CD14-positive monocyte (primary cell): ENCODE measurements at regions not wholly inside any gene's neighbourhood (a gene's known extent, or its start where the extent isn't known, plus 50 kb on each side); places are given as distances from the start of the nearest gene placed in this dataset.

Experiments
- DNase-seq, 3 donors: peaks; one replicate each; pipeline ENCODE4 v3.0.0-alpha.2; 2011 to 2022
- H2AFZ ChIP-seq: 2 replicates; pipeline ENCODE4 v1.6.0; 2012; ENCODE audit warnings: mild to moderate bottlenecking, low read depth, low read length, inconsistent platforms; ENCODE audit not compliant: insufficient read depth, poor library complexity, severe bottlenecking
- H3K27ac ChIP-seq, 2 donors: 1 replicate in 1 of 2; 2 replicates in 1 of 2; pipeline ENCODE4 v1.5.1; 2012 to 2013; ENCODE audit warnings: low read length in 2 of 2, control low read depth in 1 of 2, inconsistent platforms in 1 of 2, low read depth in 1 of 2, mild to moderate bottlenecking in 1 of 2
- H3K27me3 ChIP-seq, 2 donors: one replicate each; pipeline versions ENCODE4 v1.6.0 to v1.6.1; 2011 to 2013; ENCODE audit warnings: low read length in 2 of 2; ENCODE audit not compliant: control insufficient read depth in 2 of 2, insufficient read depth in 2 of 2
- H3K36me3 ChIP-seq, 2 donors: replicated peaks in 1 of 2; 1 replicate in 1 of 2; 2 replicates in 1 of 2; pipeline versions ENCODE4 v1.5.1 to v1.6.1; 2012 to 2013; ENCODE audit warnings: low read length in 2 of 2, control low read depth in 1 of 2, inconsistent platforms in 1 of 2, mild to moderate bottlenecking in 1 of 2; ENCODE audit not compliant: insufficient read depth in 2 of 2, control insufficient read depth in 1 of 2
- H3K4me1 ChIP-seq, 2 donors: 1 replicate in 1 of 2; 2 replicates in 1 of 2; pipeline versions ENCODE4 v1.5.1 to v1.6.1; 2012 to 2013; ENCODE audit warnings: low read length in 2 of 2, control low read depth in 1 of 2, inconsistent platforms in 1 of 2, mild to moderate bottlenecking in 1 of 2, moderate library complexity in 1 of 2; ENCODE audit not compliant: insufficient read depth in 2 of 2, control insufficient read depth in 1 of 2
- H3K4me2 ChIP-seq: replicated peaks from 2 replicates; pipeline ENCODE3; 2012; ENCODE audit warnings: low read length, moderate library complexity, mild to moderate bottlenecking; ENCODE audit not compliant: poor library complexity, severe bottlenecking; ENCODE audit errors: extremely low read depth
- H3K4me3 ChIP-seq, 3 experiments: fragments of 200-600 bp in 1 of 3; sonication (generic) in 1 of 3; replicated peaks in 1 of 3; 1 replicate in 2 of 3; 2 replicates in 1 of 3; pipeline ENCODE4 v1.5.1; 2011 to 2013; ENCODE audit warnings: low read length in 3 of 3, mild to moderate bottlenecking in 3 of 3, control low read depth in 2 of 3, low read depth in 2 of 3, inconsistent platforms in 1 of 3, moderate library complexity in 1 of 3
- H3K79me2 ChIP-seq: 2 replicates; pipeline ENCODE4 v1.6.0; 2012; ENCODE audit warnings: mild to moderate bottlenecking, control low read depth, inconsistent platforms, low read length, moderate library complexity; ENCODE audit not compliant: insufficient read depth
- H3K9ac ChIP-seq: 2 replicates; pipeline ENCODE4 v1.6.0; 2017; ENCODE audit warnings: low read length, mild to moderate bottlenecking; ENCODE audit not compliant: insufficient read depth, poor library complexity, severe bottlenecking
- H3K9me3 ChIP-seq, 2 donors: replicated peaks in 1 of 2; 1 replicate in 1 of 2; 2 replicates in 1 of 2; pipeline versions ENCODE4 v1.5.1 to v1.6.1; 2012 to 2013; ENCODE audit warnings: low read length in 2 of 2, control low read depth in 1 of 2; ENCODE audit not compliant: control insufficient read depth in 1 of 2, insufficient read depth in 1 of 2
- H4K20me1 ChIP-seq: 2 replicates; pipeline ENCODE4 v1.6.0; 2012; ENCODE audit warnings: mild to moderate bottlenecking, low read length, control low read depth, moderate library complexity; ENCODE audit not compliant: insufficient read depth
- H3K27ac Mint-ChIP-seq, 7 donors: one replicate each; pipeline ENCODE4 v1.8.0; 2020; ENCODE audit warnings: mild to moderate bottlenecking in 7 of 7, mixed read lengths in 7 of 7, moderate library complexity in 6 of 7, inconsistent platforms in 2 of 7
- H3K27me3 Mint-ChIP-seq, 3 donors: one replicate each; pipeline ENCODE4 v1.8.0; 2021 to 2022; ENCODE audit warnings: low read depth in 3 of 3, mild to moderate bottlenecking in 3 of 3, mixed read lengths in 3 of 3, moderate library complexity in 3 of 3, inconsistent platforms in 1 of 3
- H3K36me3 Mint-ChIP-seq, 2 donors: one replicate each; pipeline ENCODE4 v1.8.0; 2020; ENCODE audit warnings: mixed read lengths in 2 of 2, inconsistent platforms in 1 of 2, mild to moderate bottlenecking in 1 of 2
- H3K4me1 Mint-ChIP-seq: one replicate; pipeline ENCODE4 v1.8.0; 2020; ENCODE audit warnings: mild to moderate bottlenecking, mixed read lengths
- H3K4me3 Mint-ChIP-seq, 2 donors: one replicate each; pipeline ENCODE4 v1.8.0; 2020; ENCODE audit warnings: mild to moderate bottlenecking in 2 of 2, mixed read lengths in 2 of 2, moderate library complexity in 1 of 2
- H3K9me3 Mint-ChIP-seq, 7 donors: one replicate each; pipeline ENCODE4 v1.8.0; 2020 to 2022; ENCODE audit warnings: mixed read lengths in 7 of 7, mild to moderate bottlenecking in 6 of 7, moderate library complexity in 6 of 7, inconsistent platforms in 2 of 7
- WGBS: methylation state at CpG from one replicate; pipeline ENCODE4 v1.1.5; 2013; ENCODE audit warnings: missing lambda C conversion rate; ENCODE audit not compliant: insufficient coverage; 5-methylcytosine and 5-hydroxymethylcytosine counted together
- intact Hi-C, 2 donors: fragments of 100-400 bp; cut with micrococcal nuclease; formaldehyde crosslinking; loops; one replicate each; pipeline versions ENCODE4 v1.15.0 to v1.15.1; 2023
- TF ChIP-seq, protein P1 (sequence below): fragments of 200-600 bp; IDR thresholded peaks from one replicate; pipeline ENCODE4 v1.8.0; 2022; ENCODE audit warnings: antibody characterized with exemption, mild to moderate bottlenecking

DNA sequence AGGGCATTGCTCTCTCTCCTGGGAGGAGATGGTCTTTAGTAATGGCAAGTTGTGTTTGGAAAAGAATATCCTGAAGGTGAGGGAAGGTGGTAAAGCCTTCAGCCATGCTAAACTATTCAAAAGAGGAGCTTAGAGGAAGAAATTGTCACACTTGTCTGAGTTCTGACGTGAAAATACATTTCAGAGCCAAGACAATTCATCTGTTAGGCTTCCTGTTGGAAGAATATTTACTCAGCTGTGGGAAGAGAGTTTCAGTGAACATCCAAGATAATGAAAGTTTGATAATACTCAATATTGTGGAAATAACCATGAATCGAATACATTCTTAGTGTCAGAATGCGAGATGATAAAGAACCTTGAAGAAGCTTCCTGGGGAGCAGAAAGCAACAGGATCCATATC is 143.3 kb downstream of the GPAT3 start:
- no peak overlapping the region for H2AFZ ChIP-seq

DNA sequence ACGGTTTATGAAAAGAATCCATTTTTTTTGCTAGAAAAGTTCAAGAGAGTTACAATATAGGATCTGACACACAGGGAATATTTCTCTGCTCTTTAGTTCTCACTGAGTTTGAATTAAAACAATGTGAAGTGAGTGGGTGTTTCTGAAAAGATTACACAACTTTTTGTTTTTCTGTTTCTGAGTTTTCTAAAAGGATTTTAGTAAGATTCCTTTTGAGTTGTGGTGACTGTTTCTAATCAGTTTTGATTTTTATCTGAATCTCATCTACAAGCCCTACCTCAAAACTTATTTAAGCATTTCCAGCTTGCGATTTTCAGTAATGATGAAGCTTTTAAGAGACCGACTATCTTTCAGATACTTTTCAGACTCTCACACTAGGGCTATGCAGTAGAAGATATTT is 141.7 kb downstream of the GPAT3 start:
- no peaks in the 10 kb centered on the region for H3K79me2 ChIP-seq
- H3K4me3 Mint-ChIP-seq, result no peak overlapping the region
- H3K9ac ChIP-seq, result no peak overlapping the region
- intact Hi-C loops, result no loop called here
- H3K4me1 ChIP-seq, result no peaks in the 10 kb centered on the region
- no peaks in the 10 kb centered on the region for H3K9me3 ChIP-seq
- DNase-seq, result no peak
- H3K4me1 Mint-ChIP-seq, result no peaks in the 10 kb centered on the region
- no peaks in the 10 kb centered on the region for H4K20me1 ChIP-seq
- H2AFZ ChIP-seq, result no peak overlapping the region
- H3K27me3 Mint-ChIP-seq, result peaks cover 9 to 28% (median 14%) of the 10 kb centered on the region in 3 donors
- H3K9me3 Mint-ChIP-seq, result peaks cover 0 to 2% (median 0%) of the 10 kb centered on the region in 7 donors
- no peak overlapping the region for H3K4me3 ChIP-seq
- H3K27me3 ChIP-seq, result peaks cover 0 to 2% of the 10 kb centered on the region in 2 donors
- no peak overlapping the region for H3K4me2 ChIP-seq
- no peaks in the 10 kb centered on the region for H3K36me3 Mint-ChIP-seq
- TF ChIP-seq, protein P1, sequence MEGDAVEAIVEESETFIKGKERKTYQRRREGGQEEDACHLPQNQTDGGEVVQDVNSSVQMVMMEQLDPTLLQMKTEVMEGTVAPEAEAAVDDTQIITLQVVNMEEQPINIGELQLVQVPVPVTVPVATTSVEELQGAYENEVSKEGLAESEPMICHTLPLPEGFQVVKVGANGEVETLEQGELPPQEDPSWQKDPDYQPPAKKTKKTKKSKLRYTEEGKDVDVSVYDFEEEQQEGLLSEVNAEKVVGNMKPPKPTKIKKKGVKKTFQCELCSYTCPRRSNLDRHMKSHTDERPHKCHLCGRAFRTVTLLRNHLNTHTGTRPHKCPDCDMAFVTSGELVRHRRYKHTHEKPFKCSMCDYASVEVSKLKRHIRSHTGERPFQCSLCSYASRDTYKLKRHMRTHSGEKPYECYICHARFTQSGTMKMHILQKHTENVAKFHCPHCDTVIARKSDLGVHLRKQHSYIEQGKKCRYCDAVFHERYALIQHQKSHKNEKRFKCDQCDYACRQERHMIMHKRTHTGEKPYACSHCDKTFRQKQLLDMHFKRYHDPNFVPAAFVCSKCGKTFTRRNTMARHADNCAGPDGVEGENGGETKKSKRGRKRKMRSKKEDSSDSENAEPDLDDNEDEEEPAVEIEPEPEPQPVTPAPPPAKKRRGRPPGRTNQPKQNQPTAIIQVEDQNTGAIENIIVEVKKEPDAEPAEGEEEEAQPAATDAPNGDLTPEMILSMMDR, result no peak
- no CpG with 5 or more reads among the region's 3 CpGs for WGBS
- no peaks in the 10 kb centered on the region for H3K36me3 ChIP-seq
- no peak overlapping the region for H3K27ac ChIP-seq
- H3K27ac Mint-ChIP-seq, result no peak overlapping the region

More for the DNA sequence above, 143.3 kb downstream of the GPAT3 start:
- intact Hi-C loops, result no loop called here
- no peak overlapping the region for H3K4me2 ChIP-seq
- Mint-ChIP-seq H3K36me3 (no peaks in the 10 kb centered on the region), H3K4me3 (no peak overlapping the region), H3K27me3 (peaks cover 9 to 22% (median 11%) of the 10 kb centered on the region in 3 donors), H3K27ac (no peak overlapping the region), H3K9me3 (peaks cover 0 to 2% (median 0%) of the 10 kb centered on the region in 7 donors), H3K4me1 (no peaks in the 10 kb centered on the region)
- no peaks in the 10 kb centered on the region for H3K79me2 ChIP-seq
- no peaks in the 10 kb centered on the region for H3K36me3 ChIP-seq
- no peaks in the 10 kb centered on the region for H4K20me1 ChIP-seq
- H3K4me3 ChIP-seq, result no peak overlapping the region
- H3K4me1 ChIP-seq, result no peaks in the 10 kb centered on the region
- H3K27me3 ChIP-seq, result peaks cover 0 to 2% of the 10 kb centered on the region in 2 donors
- TF ChIP-seq, protein P1, result no peak
- no peaks in the 10 kb centered on the region for H3K9me3 ChIP-seq
- no peak for DNase-seq
- WGBS, result no CpG with 5 or more reads among the region's 3 CpGs
- no peak overlapping the region for H3K9ac ChIP-seq
- no peak overlapping the region for H3K27ac ChIP-seq
